Vagina (tissue), 2 donors: ENCODE measurements at regions not wholly inside any gene's neighbourhood (a gene's known extent, or its start where the extent isn't known, plus 50 kb on each side); places are given as distances from the start of the nearest gene placed in this dataset.

Source experiments
- DNase-seq, 2 donors: peaks; one replicate each; pipeline ENCODE4 v3.0.0-alpha.2; 2017; ENCODE audit errors: extremely low spot score in 2 of 2
- H3K27ac ChIP-seq: fragments of 200-600 bp; sonication (generic); one replicate; pipeline ENCODE4 v1.5.1; 2019
- H3K27me3 ChIP-seq: fragments of 200-600 bp; sonication (generic); one replicate; pipeline ENCODE4 v1.5.1; 2019
- H3K36me3 ChIP-seq, 2 donors: fragments of 200-600 bp; sonication (generic); one replicate each; pipeline ENCODE4 v1.5.1; 2017 to 2019
- H3K4me1 ChIP-seq: fragments of 200-600 bp; sonication (generic); one replicate; pipeline ENCODE4 v1.5.1; 2019
- H3K4me3 ChIP-seq, 2 donors: fragments of 200-600 bp; sonication (generic); 1 replicate in 1 of 2; 2 replicates in 1 of 2; pipeline ENCODE4 v1.5.1; 2016 to 2019
- H3K9me3 ChIP-seq: fragments of 200-600 bp; sonication (generic); one replicate; pipeline ENCODE4 v1.5.1; 2019
- CTCF ChIP-seq, 3 experiments: fragments of 450-650 bp in 2 of 3; fragments of 200-600 bp in 1 of 3; sonication (generic) in 1 of 3; IDR thresholded peaks; one replicate each; pipeline ENCODE4 v1.5.1; 2017 to 2019; ENCODE audit warnings: antibody characterized with exemption in 3 of 3, mild to moderate bottlenecking in 2 of 3, moderate library complexity in 2 of 3
- POLR2A ChIP-seq, 2 donors: fragments of 450-650 bp; IDR thresholded peaks; one replicate each; pipeline ENCODE4 v1.6.1; 2017; ENCODE audit warnings: antibody characterized with exemption in 2 of 2, mild to moderate bottlenecking in 2 of 2, moderate library complexity in 2 of 2
- POLR2AphosphoS5 ChIP-seq, 2 donors: sonication (generic); formaldehyde crosslinking; IDR thresholded peaks; one replicate each; pipeline ENCODE4 v1.9.0; 2017; ENCODE audit warnings: antibody characterized with exemption in 2 of 2, mild to moderate bottlenecking in 2 of 2, low read depth in 1 of 2; ENCODE audit not compliant: insufficient read depth in 1 of 2
- intact Hi-C: fragments of 100-400 bp; cut with DNase I; formaldehyde crosslinking; loops from one replicate; pipeline ENCODE4 v1.15.1; 2023

- Histone ChIP-seq H3K27ac (no peak overlapping the region), H3K9me3 (no peaks in the 10 kb centered on the region), H3K27me3 (no peaks in the 10 kb centered on the region), H3K4me3 (no peak overlapping the region), H3K36me3 (no peaks in the 10 kb centered on the region), H3K4me1 (no peaks in the 10 kb centered on the region)
- no peak for TF ChIP-seq POLR2A (IDR thresholded peaks at IDR 0.05)
- TF ChIP-seq CTCF (IDR thresholded peaks at IDR 0.05), result no peak
- no peak for TF ChIP-seq POLR2AphosphoS5 (IDR thresholded peaks at IDR 0.05; ENCODE audit: insufficient read depth in 1 of 2, low read depth in 1 of 2)
- intact Hi-C loops, result no loop called here
- DNase-seq, result no peak
Measured at GRCh38 chr18:11533942-11534496, 75.4 kb upstream of the SLC35G4 start.

DNA sequence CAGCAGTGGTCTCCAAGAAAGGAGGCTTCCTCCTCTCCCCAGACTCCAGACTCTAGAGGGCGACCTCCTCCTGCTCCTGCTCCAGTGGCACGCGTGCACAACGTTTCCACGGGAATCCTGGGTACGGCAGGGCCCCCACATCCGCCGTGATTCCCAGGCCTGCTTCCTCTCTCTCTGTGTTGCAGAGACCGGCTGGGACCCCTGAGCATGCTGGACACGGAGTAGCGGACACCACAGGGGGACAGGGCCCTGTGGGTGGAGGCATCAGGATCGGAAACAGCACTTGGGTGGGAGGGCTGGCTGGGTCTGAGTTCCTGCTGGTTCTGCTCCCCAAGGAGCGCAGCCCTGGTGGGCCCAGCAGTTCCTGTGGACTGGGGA, 75.9 kb upstream of the SLC35G4 start:
- H3K9me3 ChIP-seq, result no peaks in the 10 kb centered on the region
- no peaks in the 10 kb centered on the region for H3K36me3 ChIP-seq
- TF ChIP-seq CTCF (IDR thresholded peaks at IDR 0.05) (no peak), POLR2A (IDR thresholded peaks at IDR 0.05) (no peak), POLR2AphosphoS5 (IDR thresholded peaks at IDR 0.05; ENCODE audit: insufficient read depth in 1 of 2, low read depth in 1 of 2) (no peak)
- H3K4me3 ChIP-seq, result no peak overlapping the region
- no peak overlapping the region for H3K27ac ChIP-seq
- intact Hi-C loops, result no loop called here
- H3K4me1 ChIP-seq, result no peaks in the 10 kb centered on the region
- no peak for DNase-seq
- H3K27me3 ChIP-seq, result no peaks in the 10 kb centered on the region

- Histone ChIP-seq H3K36me3 (no peaks in the 10 kb centered on the region), H3K4me1 (no peaks in the 10 kb centered on the region), H3K9me3 (no peaks in the 10 kb centered on the region), H3K4me3 (no peak overlapping the region), H3K27me3 (no peaks in the 10 kb centered on the region), H3K27ac (no peak overlapping the region)
- TF ChIP-seq POLR2A (IDR thresholded peaks at IDR 0.05) (no peak), CTCF (IDR thresholded peaks at IDR 0.05) (no peak), POLR2AphosphoS5 (IDR thresholded peaks at IDR 0.05; ENCODE audit: insufficient read depth in 1 of 2, low read depth in 1 of 2) (no peak)
- intact Hi-C loops, result no loop called here
- DNase-seq, result no peak
Measured at GRCh38 chr18:11532758-11533512, 76.5 kb upstream of the SLC35G4 start.

DNA sequence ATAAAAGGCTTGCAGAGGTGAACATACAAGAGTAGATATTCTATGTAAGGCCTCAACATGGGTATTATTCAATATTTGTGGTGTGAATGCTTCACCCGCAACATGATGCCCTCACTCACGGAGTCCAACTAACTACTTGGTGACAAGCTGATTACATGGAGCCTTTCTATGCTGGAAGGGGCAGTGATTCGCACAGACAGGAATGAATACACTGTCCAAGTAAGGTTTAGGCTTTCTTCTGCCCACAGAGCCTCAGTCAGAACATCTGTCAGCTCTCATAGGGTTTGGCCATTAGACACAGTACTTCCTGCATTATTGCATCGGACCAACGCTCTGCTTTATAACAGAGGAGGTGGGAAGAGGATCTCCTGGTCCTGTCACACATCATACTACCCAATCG, 80.3 kb upstream of the SLC35G4 start:
- no peak for DNase-seq
- intact Hi-C loops, result no loop called here
- Histone ChIP-seq H3K4me1 (no peaks in the 10 kb centered on the region), H3K9me3 (no peaks in the 10 kb centered on the region), H3K27ac (no peak overlapping the region), H3K36me3 (no peaks in the 10 kb centered on the region), H3K27me3 (no peaks in the 10 kb centered on the region), H3K4me3 (no peak overlapping the region)
- TF ChIP-seq POLR2AphosphoS5 (IDR thresholded peaks at IDR 0.05; ENCODE audit: insufficient read depth in 1 of 2, low read depth in 1 of 2) (no peak), CTCF (IDR thresholded peaks at IDR 0.05) (no peak), POLR2A (IDR thresholded peaks at IDR 0.05) (no peak)

GRCh38 chr18:11526675-11527074, 82.7 kb upstream of the SLC35G4 start:
- Histone ChIP-seq H3K27me3 (no peaks in the 10 kb centered on the region), H3K27ac (no peak overlapping the region), H3K36me3 (no peaks in the 10 kb centered on the region), H3K4me3 (no peak overlapping the region), H3K9me3 (no peaks in the 10 kb centered on the region), H3K4me1 (no peaks in the 10 kb centered on the region)
- TF ChIP-seq POLR2A (IDR thresholded peaks at IDR 0.05) (no peak), CTCF (IDR thresholded peaks at IDR 0.05) (no peak), POLR2AphosphoS5 (IDR thresholded peaks at IDR 0.05; ENCODE audit: insufficient read depth in 1 of 2, low read depth in 1 of 2) (no peak)
- intact Hi-C loops, result no loop called here
- no peak for DNase-seq
